Skeletal muscle satellite cell (primary cell): ENCODE measurements at regions not wholly inside any gene's neighbourhood (a gene's known extent, or its start where the extent isn't known, plus 50 kb on each side); places are given as distances from the start of the nearest gene placed in this dataset.
"Not testable (repeated sequence)": the region's sequence is repeated elsewhere in the genome, so short reads cannot be mapped to it uniquely, and the experiment has no call there.

Experiments
- H3K27me3 ChIP-seq: 2 replicates; pipeline ENCODE4 v1.7.0; 2013; ENCODE audit warnings: low read length; ENCODE audit not compliant: control insufficient read depth, insufficient read depth
- H3K36me3 ChIP-seq: 2 replicates; pipeline ENCODE4 v1.7.0; 2013; ENCODE audit warnings: mild to moderate bottlenecking, control low read depth, low read length; ENCODE audit not compliant: insufficient read depth
- H3K4me1 ChIP-seq: 2 replicates; pipeline ENCODE4 v1.7.0; 2013; ENCODE audit warnings: low read length; ENCODE audit not compliant: control insufficient read depth, insufficient read depth
- H3K4me2 ChIP-seq: 2 replicates; pipeline ENCODE4 v1.7.0; 2013; ENCODE audit warnings: mild to moderate bottlenecking, low read length
- H3K4me3 ChIP-seq: 2 replicates; pipeline ENCODE4 v1.7.0; 2013; ENCODE audit warnings: low read length
- H3K9ac ChIP-seq: 2 replicates; pipeline ENCODE4 v1.7.0; 2013; ENCODE audit warnings: mild to moderate bottlenecking, low read depth, low read length, moderate library complexity
- H3K9me3 ChIP-seq: replicated peaks from 2 replicates; pipeline ENCODE4 v1.7.0; 2013; ENCODE audit warnings: mild to moderate bottlenecking, control low read depth, low read length

DNA sequence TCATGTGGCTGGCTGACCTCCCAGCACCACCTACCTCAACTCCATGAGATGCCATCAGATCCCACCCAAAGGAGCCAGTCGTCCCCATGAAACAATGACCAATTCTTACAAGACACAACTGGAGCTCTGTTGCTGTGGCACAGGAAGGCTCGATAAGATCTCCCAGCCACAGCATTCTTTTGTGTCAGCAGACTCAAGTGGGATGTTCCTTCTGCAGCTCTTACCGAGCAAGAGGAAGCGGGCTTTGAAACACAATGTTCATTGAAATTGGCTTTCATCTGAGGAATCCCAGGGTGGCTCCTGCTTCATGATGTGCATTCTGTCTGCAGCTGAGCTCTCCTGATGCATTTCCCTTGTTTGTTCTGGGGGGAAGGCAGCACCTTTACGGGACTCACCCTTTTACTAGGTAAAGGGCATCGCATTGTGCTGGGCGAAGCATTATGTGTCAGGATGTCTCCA, 222.0 kb upstream of the SGK1 start:
- H3K4me1 ChIP-seq, result peaks cover 21% of the 10 kb centered on the region
- H3K4me2 ChIP-seq, result no peak overlapping the region
- no peaks in the 10 kb centered on the region for H3K9me3 ChIP-seq
- H3K36me3 ChIP-seq, result no peaks in the 10 kb centered on the region
- no peaks in the 10 kb centered on the region for H3K27me3 ChIP-seq
- H3K9ac ChIP-seq, result no peak overlapping the region
- no peak overlapping the region for H3K4me3 ChIP-seq

DNA sequence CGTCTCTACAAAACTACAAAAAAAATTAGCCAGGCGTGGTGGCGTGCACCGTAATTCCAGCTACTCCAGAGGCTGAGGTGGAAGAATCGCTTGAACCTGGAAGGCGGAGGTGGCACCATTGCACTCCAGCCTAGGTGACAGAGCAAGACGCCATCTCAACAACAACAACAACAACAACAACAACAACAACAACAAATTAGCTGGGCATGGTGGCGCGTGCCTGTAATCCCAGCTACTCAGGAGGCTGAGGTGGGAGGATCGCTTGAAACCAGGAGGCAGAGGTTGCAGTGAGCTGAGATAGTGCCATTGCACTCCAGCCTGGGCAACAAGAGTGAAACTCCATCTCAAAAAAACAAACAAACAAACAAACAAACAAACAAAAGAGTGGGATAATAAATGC, 219.9 kb upstream of the SGK1 start:
- peak overlapping the region; percentile 46 for H3K4me2 ChIP-seq
- H3K9ac ChIP-seq, result peak overlapping the region; percentile 59
- H3K4me1 ChIP-seq, result peaks cover 31% of the 10 kb centered on the region
- H3K27me3 ChIP-seq, H3K9me3 ChIP-seq, H3K36me3 ChIP-seq, H3K4me3 ChIP-seq: not testable (repeated sequence)

DNA sequence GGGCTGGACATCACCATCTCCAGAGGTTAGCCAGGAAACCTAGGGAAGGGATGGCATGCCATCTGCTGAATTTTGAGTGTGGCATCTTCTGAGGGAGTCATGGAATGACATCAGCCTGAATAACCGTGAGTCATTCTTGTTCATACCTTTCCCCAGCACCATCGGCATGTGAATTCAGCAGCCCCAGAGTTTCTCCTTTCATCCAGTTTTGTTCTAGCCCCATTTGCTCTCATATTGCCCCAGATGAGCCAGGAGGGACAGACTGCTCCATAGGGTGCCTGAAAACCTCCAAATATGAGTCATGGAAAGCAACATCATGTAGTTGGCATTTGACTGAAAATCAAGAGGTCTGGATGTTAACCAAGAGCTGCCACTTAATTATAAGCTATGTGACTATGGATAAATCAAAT, 219.2 kb upstream of the SGK1 start:
- H3K9me3 ChIP-seq, result no peaks in the 10 kb centered on the region
- H3K36me3 ChIP-seq, result no peaks in the 10 kb centered on the region
- H3K27me3 ChIP-seq, result no peaks in the 10 kb centered on the region
- no peak overlapping the region for H3K4me3 ChIP-seq
- peak overlapping the region; percentile 46 for H3K4me2 ChIP-seq
- H3K9ac ChIP-seq, result peak overlapping the region; percentile 62
- peaks cover 34% of the 10 kb centered on the region for H3K4me1 ChIP-seq

DNA sequence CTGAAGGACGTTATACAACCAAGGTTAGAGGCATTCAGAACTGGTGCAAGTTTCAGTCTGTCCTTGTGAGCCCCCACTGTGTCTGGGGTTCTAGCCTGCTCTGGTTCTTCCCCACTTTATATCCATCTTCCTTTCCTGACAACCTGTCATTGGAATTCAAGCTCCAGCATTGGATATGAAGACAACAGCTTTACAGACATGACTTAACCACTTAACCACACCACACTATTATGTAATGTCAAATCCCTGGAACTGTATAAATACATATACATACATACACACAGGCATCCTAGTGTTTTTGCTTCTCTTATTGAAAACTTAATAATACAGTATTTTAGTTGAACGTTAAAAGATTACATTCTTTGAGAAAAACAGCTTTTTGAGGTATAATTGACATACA, 217.9 kb upstream of the SGK1 start:
- Histone ChIP-seq H3K9me3 (no peaks in the 10 kb centered on the region), H3K4me3 (no peak overlapping the region), H3K27me3 (no peaks in the 10 kb centered on the region), H3K4me1 (peaks cover 34% of the 10 kb centered on the region), H3K4me2 (no peak overlapping the region), H3K9ac (peak overlapping the region; percentile 14), H3K36me3 (no peaks in the 10 kb centered on the region)

DNA sequence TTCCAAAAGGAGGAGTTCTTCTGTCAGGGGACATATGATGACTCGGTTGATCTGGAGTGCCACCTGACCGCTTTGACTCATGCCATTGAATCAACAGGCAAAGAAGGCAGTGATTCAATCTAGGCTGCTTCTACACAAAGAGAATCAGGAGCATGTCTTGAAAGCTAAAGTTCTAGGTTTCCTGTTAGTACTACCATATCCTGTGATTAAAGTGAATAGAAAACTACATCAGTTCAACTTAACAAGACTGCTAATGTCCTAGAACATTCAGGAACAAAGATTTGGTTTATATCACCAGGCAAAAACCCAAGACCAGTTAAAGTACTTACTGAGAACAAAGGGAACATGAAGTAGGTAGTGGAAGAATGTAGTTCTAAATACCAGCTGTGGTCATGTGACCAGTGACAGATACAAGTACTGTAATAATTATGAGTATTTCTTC, 216.8 kb upstream of the SGK1 start:
- Histone ChIP-seq H3K4me1 (peaks cover 34% of the 10 kb centered on the region), H3K36me3 (no peaks in the 10 kb centered on the region), H3K9me3 (no peaks in the 10 kb centered on the region), H3K4me2 (no peak overlapping the region), H3K4me3 (no peak overlapping the region), H3K27me3 (no peaks in the 10 kb centered on the region), H3K9ac (no peak overlapping the region)

DNA sequence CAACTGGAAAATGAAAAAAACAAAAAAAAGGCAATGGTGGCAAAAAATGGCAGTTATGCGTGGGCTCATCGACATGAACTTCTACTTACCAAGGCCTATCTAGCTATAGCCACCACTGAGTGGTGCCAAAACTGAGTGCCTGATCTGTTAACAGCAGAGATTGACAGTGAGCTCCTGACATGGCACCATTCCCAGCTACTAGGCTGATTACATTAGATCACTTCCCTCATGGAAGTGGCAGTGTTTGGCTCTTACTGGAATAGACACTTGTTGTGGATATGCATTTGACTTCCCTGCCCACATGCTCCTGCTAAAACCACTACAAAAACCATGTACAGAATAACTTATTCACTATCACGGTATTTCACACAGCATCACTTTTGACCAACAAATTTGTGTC, 216.1 kb upstream of the SGK1 start:
- Histone ChIP-seq H3K27me3 (no peaks in the 10 kb centered on the region), H3K4me3 (no peak overlapping the region), H3K9ac (no peak overlapping the region), H3K4me2 (no peak overlapping the region), H3K4me1 (peaks cover 34% of the 10 kb centered on the region), H3K9me3 (no peaks in the 10 kb centered on the region), H3K36me3 (no peaks in the 10 kb centered on the region)

DNA sequence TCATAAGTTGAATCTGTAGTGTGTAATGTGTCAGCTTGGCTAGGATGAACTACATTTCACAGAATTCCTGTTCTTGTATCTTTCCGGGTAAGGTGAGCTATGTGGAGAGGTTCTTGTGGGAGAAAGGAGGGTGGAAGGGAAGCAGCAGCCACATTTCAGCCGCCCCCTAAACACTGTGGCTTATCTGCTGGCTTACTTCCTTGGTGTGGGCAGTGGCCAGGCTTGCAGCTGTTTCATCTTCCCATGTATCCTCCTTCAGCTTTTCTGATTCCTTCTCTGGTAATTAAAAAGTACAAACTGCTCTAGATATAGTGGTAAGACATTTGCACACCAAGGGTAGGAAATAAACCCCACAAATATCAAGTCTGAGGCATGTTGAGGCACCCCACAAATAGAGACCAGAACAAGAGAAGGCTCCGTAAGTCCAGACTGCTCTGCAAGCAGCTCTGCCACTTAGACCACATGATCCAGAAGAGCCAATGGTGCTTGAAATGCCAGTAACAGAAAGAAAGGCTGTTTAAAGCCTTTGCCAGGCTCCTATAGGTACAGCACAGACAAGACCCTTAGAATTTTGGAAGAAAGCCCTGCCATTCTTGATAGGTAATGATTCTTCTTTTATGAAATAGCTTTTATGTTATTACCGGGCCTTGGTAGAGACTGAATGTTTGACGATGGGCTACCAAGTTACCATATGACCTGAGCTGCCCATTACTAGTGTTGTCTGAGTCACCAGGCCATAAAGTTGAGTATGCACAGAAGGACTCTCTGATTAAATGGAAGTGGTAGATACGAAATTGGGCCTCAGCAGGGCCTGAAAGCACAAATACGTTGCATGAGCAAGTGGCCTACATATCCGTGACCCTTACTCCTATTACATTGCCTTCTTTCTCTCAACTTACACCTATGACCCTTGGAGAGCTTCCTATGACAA, 215.0 kb upstream of the SGK1 start:
- H3K9me3 ChIP-seq, result no peaks in the 10 kb centered on the region
- H3K27me3 ChIP-seq, result no peaks in the 10 kb centered on the region
- H3K9ac ChIP-seq, result no peak overlapping the region
- H3K4me1 ChIP-seq, result peaks cover 34% of the 10 kb centered on the region
- no peak overlapping the region for H3K4me2 ChIP-seq
- no peaks in the 10 kb centered on the region for H3K36me3 ChIP-seq
- H3K4me3 ChIP-seq, result no peak overlapping the region

DNA sequence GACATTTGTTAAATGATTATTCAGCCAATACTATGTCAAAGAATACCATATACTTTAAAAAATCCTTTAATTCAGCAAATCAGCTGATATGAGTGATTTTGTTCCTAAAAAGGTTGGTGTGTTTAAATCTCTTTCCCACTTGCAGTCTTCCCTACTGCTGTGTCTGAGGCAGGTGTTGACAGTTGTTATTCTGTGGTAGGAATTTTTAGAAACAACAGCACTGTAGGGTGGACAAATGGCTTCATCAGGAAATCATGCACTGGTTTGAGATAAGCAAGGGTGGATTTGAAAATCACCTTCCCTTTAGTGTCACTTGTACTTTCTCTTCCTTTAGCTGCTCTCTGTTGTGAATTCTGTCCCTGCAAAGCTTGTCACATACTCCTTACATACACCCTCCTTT, 213.7 kb upstream of the SGK1 start:
- Histone ChIP-seq H3K27me3 (no peaks in the 10 kb centered on the region), H3K4me3 (no peak overlapping the region), H3K4me2 (no peak overlapping the region), H3K36me3 (no peaks in the 10 kb centered on the region), H3K9me3 (no peaks in the 10 kb centered on the region), H3K9ac (no peak overlapping the region), H3K4me1 (peaks cover 23% of the 10 kb centered on the region)

DNA sequence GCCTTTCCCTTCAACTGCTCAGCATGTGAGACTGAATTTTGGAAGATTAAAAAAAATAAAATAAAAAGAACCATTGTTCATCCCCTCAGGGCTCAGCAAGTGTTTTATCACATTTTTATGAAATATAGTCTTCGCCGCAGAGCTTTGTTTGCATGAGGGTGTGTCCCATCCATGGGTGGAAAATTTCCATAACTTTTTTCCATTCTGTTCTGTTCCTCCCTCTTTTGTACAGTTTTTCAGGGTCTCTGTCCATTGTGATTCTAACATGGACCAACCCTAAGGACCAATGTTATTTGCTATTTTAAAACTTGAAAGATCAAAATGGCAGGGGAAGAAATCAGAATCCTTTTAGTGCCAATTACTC, 213.3 kb upstream of the SGK1 start:
- no peaks in the 10 kb centered on the region for H3K9me3 ChIP-seq
- no peak overlapping the region for H3K4me2 ChIP-seq
- no peaks in the 10 kb centered on the region for H3K36me3 ChIP-seq
- H3K4me3 ChIP-seq, result no peak overlapping the region
- H3K4me1 ChIP-seq, result peaks cover 21% of the 10 kb centered on the region
- no peak overlapping the region for H3K9ac ChIP-seq
- H3K27me3 ChIP-seq, result no peaks in the 10 kb centered on the region

DNA sequence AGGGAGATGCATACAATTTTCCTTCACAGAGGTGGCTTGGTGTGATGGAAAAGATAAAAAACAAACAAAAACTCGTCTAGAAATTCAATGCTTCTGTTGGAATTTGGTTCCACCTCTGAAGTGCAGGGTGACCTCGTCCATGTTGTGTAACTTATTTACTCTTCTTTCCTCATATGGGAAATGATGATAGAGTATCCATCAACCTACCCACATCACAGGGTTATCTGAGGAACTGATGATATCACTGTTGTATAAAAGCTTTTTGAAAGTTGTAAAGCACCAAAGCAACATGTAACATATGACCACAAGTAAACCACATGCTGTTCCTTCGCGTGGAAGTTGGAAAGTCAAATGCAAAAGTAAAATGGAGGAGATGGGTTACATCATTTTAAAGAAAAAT, 212.0 kb upstream of the SGK1 start:
- no peaks in the 10 kb centered on the region for H3K27me3 ChIP-seq

DNA sequence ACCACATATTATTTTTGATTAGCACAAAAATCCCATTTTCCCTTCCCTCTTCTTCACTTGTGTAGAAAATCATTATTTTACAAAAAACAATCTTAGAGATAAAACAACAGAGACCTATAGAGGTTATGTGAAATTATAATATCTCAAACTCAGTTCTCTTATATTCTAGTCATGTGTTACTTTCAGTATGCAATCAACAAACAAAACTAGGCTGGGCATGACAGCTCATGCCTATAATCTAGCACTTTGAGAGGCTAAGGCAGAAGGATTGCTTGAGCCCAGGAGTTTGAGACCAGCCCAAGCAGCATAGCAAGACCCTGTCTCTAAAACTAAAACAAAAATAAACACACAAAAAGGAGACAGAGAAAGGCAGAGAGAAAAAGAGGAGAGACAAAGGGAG, 211.4 kb upstream of the SGK1 start:
- Histone ChIP-seq H3K4me3 (no peak overlapping the region), H3K36me3 (no peaks in the 10 kb centered on the region), H3K9ac (no peak overlapping the region), H3K9me3 (no peaks in the 10 kb centered on the region), H3K4me1 (peaks cover 7% of the 10 kb centered on the region), H3K27me3 (no peaks in the 10 kb centered on the region), H3K4me2 (no peak overlapping the region)

More for the DNA sequence above, 212.0 kb upstream of the SGK1 start:
- Histone ChIP-seq H3K4me3 (no peak overlapping the region), H3K36me3 (no peaks in the 10 kb centered on the region), H3K4me1 (peaks cover 13% of the 10 kb centered on the region), H3K4me2 (no peak overlapping the region), H3K9me3 (no peaks in the 10 kb centered on the region), H3K9ac (no peak overlapping the region)
